Effector CD8-positive, alpha-beta T cell (primary cell): ENCODE measurements at regions not wholly inside any gene's neighbourhood (a gene's known extent, or its start where the extent isn't known, plus 50 kb on each side); places are given as distances from the start of the nearest gene placed in this dataset.

Experiments used
- DNase-seq: peaks from one replicate; lab custom pipeline; 2025; lab: John Stamatoyannopoulos, UW

GRCh38 chr1:201589186-201589585, 50.3 kb downstream of the NAV1 start:
- DNase-seq = no peak

- no peak for DNase-seq
These were observed 51.5 kb downstream of the NAV1 start for GRCh38 chr1:201590474-201590873.

GRCh38 chr1:201591348-201591747, 52.4 kb downstream of the NAV1 start:
- DNase-seq = no peak

- DNase-seq = no peak
These were observed 53.1 kb downstream of the NAV1 start for GRCh38 chr1:201591981-201592380.

- no peak for DNase-seq
These were observed 54.4 kb downstream of the NAV1 start for GRCh38 chr1:201593200-201593921.

GRCh38 chr1:201594575-201595245, 55.8 kb downstream of the NAV1 start:
- DNase-seq = no peak

- no peak for DNase-seq
These were observed 56.5 kb downstream of the NAV1 start for GRCh38 chr1:201595381-201595780.

GRCh38 chr1:201596101-201596868, 57.4 kb downstream of the NAV1 start:
- DNase-seq = no peak

- no peak for DNase-seq
These were observed 58.8 kb downstream of the NAV1 start for GRCh38 chr1:201597551-201598230.

- no peak for DNase-seq
These were observed 59.5 kb downstream of the NAV1 start for GRCh38 chr1:201598396-201598795.

GRCh38 chr1:201598973-201599372, 60.0 kb downstream of the NAV1 start:
- no peak for DNase-seq

- DNase-seq = no peak
These were observed 60.6 kb downstream of the NAV1 start for GRCh38 chr1:201599548-201599947.

- DNase-seq = no peak
These were observed 63.7 kb downstream of the NAV1 start for GRCh38 chr1:201602413-201603265.

- DNase-seq = no peak
These were observed 64.8 kb downstream of the NAV1 start for GRCh38 chr1:201603613-201604232.

- DNase-seq = no peak
These were observed 66.6 kb downstream of the NAV1 start for GRCh38 chr1:201605385-201606010.

GRCh38 chr1:201606096-201606495, 67.2 kb downstream of the NAV1 start:
- no peak for DNase-seq

- no peak for DNase-seq
These were observed 67.7 kb downstream of the NAV1 start for GRCh38 chr1:201606623-201607022.

- DNase-seq = no peak
These were observed 69.9 kb downstream of the NAV1 start for GRCh38 chr1:201608635-201609395.

- no peak for DNase-seq
These were observed 70.9 kb downstream of the NAV1 start for GRCh38 chr1:201609661-201610318.
